ENCODE measurements at regions not wholly inside any gene's neighbourhood (a gene's known extent, or its start where the extent isn't known, plus 50 kb on each side); places are given as distances from the start of the nearest gene placed in this dataset.
"Not testable (repeated sequence)": the region's sequence is repeated elsewhere in the genome, so short reads cannot be mapped to it uniquely, and the experiment has no call there.

DNA sequence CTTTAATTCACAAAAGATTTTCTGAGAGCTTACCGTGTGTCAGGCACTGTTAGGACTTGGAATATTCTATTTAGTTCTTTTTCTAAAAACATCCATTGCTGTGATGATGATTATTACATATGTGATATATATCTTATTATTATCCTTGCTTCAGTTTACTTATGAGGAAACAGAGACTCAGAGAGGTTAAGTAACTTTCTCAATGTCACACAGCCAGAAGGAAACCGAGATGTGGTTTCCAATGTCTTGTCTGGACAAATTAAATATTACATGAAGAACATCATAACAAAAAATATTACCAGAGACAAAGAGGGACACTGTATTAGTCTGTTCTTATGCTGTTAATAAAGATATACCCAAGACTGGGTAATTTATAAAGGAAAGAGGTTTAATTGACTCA, 125.5 kb upstream of the DAP start:
- Histone ChIP-seq H3K79me2 (ENCODE audit: low read length) (no peaks in the 10 kb centered on the region), H3K4me2 (ENCODE audit: low read length) (no peak overlapping the region), H3K36me3 (replicated peaks; ENCODE audit: low read depth, low read length) (no peaks in the 10 kb centered on the region), H2AFZ (ENCODE audit: low read depth, low read length) (no peak overlapping the region), H4K20me1 (ENCODE audit: insufficient read depth, low read length) (no peaks in the 10 kb centered on the region), H3K9ac (ENCODE audit: low read length) (no peak overlapping the region), H3K27me3 (ENCODE audit: low read depth, low read length) (no peaks in the 10 kb centered on the region), H3K27ac (ENCODE audit: low read length) (no peak overlapping the region), H3K9me3 (ENCODE audit: insufficient read depth, low read length) (no peaks in the 10 kb centered on the region), H3K4me3 (ENCODE audit: low read length) (no peak overlapping the region), H3K4me1 (ENCODE audit: low read length) (no peaks in the 10 kb centered on the region)
- TF ChIP-seq EZH2phosphoT487 (IDR thresholded peaks at IDR 0.05; ENCODE audit: low read depth): no peak
- TF ChIP-seq, protein P1, sequence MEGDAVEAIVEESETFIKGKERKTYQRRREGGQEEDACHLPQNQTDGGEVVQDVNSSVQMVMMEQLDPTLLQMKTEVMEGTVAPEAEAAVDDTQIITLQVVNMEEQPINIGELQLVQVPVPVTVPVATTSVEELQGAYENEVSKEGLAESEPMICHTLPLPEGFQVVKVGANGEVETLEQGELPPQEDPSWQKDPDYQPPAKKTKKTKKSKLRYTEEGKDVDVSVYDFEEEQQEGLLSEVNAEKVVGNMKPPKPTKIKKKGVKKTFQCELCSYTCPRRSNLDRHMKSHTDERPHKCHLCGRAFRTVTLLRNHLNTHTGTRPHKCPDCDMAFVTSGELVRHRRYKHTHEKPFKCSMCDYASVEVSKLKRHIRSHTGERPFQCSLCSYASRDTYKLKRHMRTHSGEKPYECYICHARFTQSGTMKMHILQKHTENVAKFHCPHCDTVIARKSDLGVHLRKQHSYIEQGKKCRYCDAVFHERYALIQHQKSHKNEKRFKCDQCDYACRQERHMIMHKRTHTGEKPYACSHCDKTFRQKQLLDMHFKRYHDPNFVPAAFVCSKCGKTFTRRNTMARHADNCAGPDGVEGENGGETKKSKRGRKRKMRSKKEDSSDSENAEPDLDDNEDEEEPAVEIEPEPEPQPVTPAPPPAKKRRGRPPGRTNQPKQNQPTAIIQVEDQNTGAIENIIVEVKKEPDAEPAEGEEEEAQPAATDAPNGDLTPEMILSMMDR (IDR thresholded peaks at IDR 0.05; ENCODE audit: low read depth, low read length): no peak

DNA sequence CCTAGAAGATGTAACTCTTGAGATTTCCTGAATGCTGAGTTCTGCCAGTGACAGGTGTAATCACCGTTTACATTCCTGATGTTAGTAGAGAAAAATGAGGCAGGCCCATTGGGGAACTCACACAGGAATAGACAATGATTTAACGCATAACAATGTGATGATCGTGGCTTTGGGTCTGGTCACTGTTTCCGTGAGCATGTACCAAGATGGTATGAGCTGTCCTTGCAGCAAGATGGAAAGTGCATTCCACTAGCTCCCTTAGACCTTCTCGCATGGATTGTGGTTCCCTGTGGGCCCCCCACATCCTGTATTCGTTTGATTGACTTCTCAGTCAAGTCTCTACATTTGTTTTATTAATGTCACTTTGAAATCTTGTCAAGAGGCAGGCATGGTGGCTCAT, 124.0 kb upstream of the DAP start:
- no peak overlapping the region for H2AFZ ChIP-seq (ENCODE audit: low read depth, low read length)
- no peaks in the 10 kb centered on the region for H3K79me2 ChIP-seq (ENCODE audit: low read length)
- no peaks in the 10 kb centered on the region for H3K4me1 ChIP-seq (ENCODE audit: low read length)
- no peak overlapping the region for H3K9ac ChIP-seq (ENCODE audit: low read length)
- H3K36me3 ChIP-seq (replicated peaks; ENCODE audit: low read depth, low read length): no peaks in the 10 kb centered on the region
- H3K27ac ChIP-seq (ENCODE audit: low read length): no peak overlapping the region
- no peak overlapping the region for H3K4me3 ChIP-seq (ENCODE audit: low read length)
- H3K27me3 ChIP-seq (ENCODE audit: low read depth, low read length): peaks cover 11% of the 10 kb centered on the region
- no peaks in the 10 kb centered on the region for H3K9me3 ChIP-seq (ENCODE audit: insufficient read depth, low read length)
- no peaks in the 10 kb centered on the region for H4K20me1 ChIP-seq (ENCODE audit: insufficient read depth, low read length)
- H3K4me2 ChIP-seq (ENCODE audit: low read length): no peak overlapping the region
- no peak for TF ChIP-seq EZH2phosphoT487 (IDR thresholded peaks at IDR 0.05; ENCODE audit: low read depth)
- TF ChIP-seq, protein P1 (IDR thresholded peaks at IDR 0.05; ENCODE audit: low read depth, low read length): no peak

DNA sequence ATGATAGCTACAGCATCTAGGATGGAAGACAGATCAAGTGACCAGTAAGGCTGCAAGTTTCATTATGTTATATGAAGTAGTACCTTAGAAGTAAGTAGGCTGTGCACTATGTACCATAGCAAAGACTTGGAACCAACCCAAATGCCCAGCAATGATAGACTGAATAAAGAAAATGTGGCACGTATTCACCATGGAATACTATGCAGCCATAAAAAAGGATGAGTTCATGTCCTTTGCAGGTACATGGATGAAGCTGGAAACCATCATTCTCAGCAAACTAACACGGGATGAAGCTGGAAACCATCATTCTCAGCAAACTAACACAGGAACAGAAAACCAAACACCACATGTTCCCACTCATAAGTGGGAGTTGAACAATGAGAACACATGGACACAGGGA, 122.9 kb upstream of the DAP start:
- H3K4me2 ChIP-seq (ENCODE audit: low read length); H3K27ac ChIP-seq (ENCODE audit: low read length); H3K9me3 ChIP-seq (ENCODE audit: insufficient read depth, low read length); H3K79me2 ChIP-seq (ENCODE audit: low read length); H3K4me3 ChIP-seq (ENCODE audit: low read length); H3K9ac ChIP-seq (ENCODE audit: low read length); H3K4me1 ChIP-seq (ENCODE audit: low read length); H4K20me1 ChIP-seq (ENCODE audit: insufficient read depth, low read length); H2AFZ ChIP-seq (ENCODE audit: low read depth, low read length); H3K36me3 ChIP-seq (replicated peaks; ENCODE audit: low read depth, low read length): not testable (repeated sequence)
- peaks cover 12% of the 10 kb centered on the region for H3K27me3 ChIP-seq (ENCODE audit: low read depth, low read length)

DNA sequence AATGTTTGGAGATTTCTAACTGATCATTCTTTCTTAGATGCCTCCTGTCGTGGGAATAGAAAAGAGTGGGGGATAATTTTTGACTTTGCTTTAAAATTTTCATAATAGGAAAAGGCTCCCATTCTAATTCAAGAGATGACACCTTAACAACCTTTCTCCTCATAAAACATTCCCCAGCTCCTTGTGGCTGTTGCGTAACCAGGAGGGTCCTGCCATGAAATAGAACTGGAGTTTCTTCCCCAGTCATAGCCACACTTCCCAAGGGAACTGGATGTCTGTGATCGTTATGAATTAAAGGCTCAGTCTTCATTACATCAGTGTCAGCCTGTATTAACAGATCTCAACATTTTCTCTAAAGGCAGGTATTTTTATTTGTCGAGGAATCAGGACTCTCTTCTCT, 119.9 kb upstream of the DAP start:
- Histone ChIP-seq H4K20me1 (ENCODE audit: insufficient read depth, low read length) (no peaks in the 10 kb centered on the region), H3K36me3 (replicated peaks; ENCODE audit: low read depth, low read length) (no peaks in the 10 kb centered on the region), H3K27ac (ENCODE audit: low read length) (no peak overlapping the region), H3K9me3 (ENCODE audit: insufficient read depth, low read length) (no peaks in the 10 kb centered on the region), H3K79me2 (ENCODE audit: low read length) (no peaks in the 10 kb centered on the region), H3K27me3 (ENCODE audit: low read depth, low read length) (peaks cover 19% of the 10 kb centered on the region), H2AFZ (ENCODE audit: low read depth, low read length) (no peak overlapping the region), H3K4me3 (ENCODE audit: low read length) (no peak overlapping the region), H3K4me2 (ENCODE audit: low read length) (no peak overlapping the region), H3K4me1 (ENCODE audit: low read length) (peaks cover 6% of the 10 kb centered on the region), H3K9ac (ENCODE audit: low read length) (no peak overlapping the region)
- TF ChIP-seq, protein P1 (IDR thresholded peaks at IDR 0.05; ENCODE audit: low read depth, low read length): no peak
- TF ChIP-seq EZH2phosphoT487 (IDR thresholded peaks at IDR 0.05; ENCODE audit: low read depth): no peak

DNA sequence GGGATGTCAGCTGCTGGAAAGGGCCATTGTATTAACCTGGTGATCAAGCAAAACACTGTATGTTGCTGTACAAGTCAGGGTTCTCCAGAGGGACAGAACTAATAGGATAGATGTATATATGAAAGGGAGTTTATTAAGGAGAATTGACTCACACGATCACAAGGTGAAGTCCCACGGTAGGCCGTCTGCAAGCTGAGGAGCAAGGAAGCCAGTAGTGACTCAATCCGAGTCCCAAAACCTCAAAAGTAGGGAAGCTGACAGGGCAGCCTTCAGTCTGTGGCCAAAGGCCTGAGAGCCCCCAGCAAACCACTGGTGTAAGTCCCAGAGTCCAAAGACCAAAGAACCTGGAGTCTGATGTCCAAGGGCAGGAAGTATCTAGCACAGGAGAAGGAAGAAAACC, 116.0 kb upstream of the DAP start:
- not testable (repeated sequence) for H3K4me2 ChIP-seq (ENCODE audit: low read length); H3K79me2 ChIP-seq (ENCODE audit: low read length); H3K9ac ChIP-seq (ENCODE audit: low read length); H3K9me3 ChIP-seq (ENCODE audit: insufficient read depth, low read length); H2AFZ ChIP-seq (ENCODE audit: low read depth, low read length); H3K36me3 ChIP-seq (replicated peaks; ENCODE audit: low read depth, low read length); H4K20me1 ChIP-seq (ENCODE audit: insufficient read depth, low read length); H3K4me1 ChIP-seq (ENCODE audit: low read length); H3K4me3 ChIP-seq (ENCODE audit: low read length); H3K27ac ChIP-seq (ENCODE audit: low read length)
- peaks cover 19% of the 10 kb centered on the region for H3K27me3 ChIP-seq (ENCODE audit: low read depth, low read length)

Measured in OCI-LY3 (cell line).